IMR-90 (cell line): ENCODE measurements at regions not wholly inside any gene's neighbourhood (a gene's known extent, or its start where the extent isn't known, plus 50 kb on each side); places are given as distances from the start of the nearest gene placed in this dataset.

Experiments
- FOS ChIP-seq: fragments of 150-350 bp; IDR thresholded peaks from 2 replicates; pipeline ENCODE4 v1.6.1; 2016; ENCODE audit warnings: low read depth, low read length
- MAFK ChIP-seq: IDR thresholded peaks from 2 replicates; pipeline ENCODE4 v1.6.1; 2012; ENCODE audit warnings: low read depth, low read length, improper control_type of control experiment
- MAZ ChIP-seq: IDR thresholded peaks from 2 replicates; pipeline ENCODE4 v1.6.1; 2012; ENCODE audit warnings: low read depth, mild to moderate bottlenecking, low read length, improper control_type of control experiment, moderate library complexity, borderline replicate concordance
- POLR2A ChIP-seq: IDR thresholded peaks from 2 replicates; pipeline ENCODE4 v1.6.1; 2012; ENCODE audit warnings: mild to moderate bottlenecking, low read depth, low read length
- RAD21 ChIP-seq: IDR thresholded peaks from 2 replicates; pipeline ENCODE4 v1.6.1; 2012; ENCODE audit warnings: low read length, improper control_type of control experiment
- RCOR1 ChIP-seq: IDR thresholded peaks from 2 replicates; pipeline ENCODE4 v1.6.1; 2012; ENCODE audit warnings: mild to moderate bottlenecking, low read length, improper control_type of control experiment; ENCODE audit not compliant: insufficient replicate concordance
- RFX5 ChIP-seq: IDR thresholded peaks from 2 replicates; pipeline ENCODE4 v1.8.0; 2012; ENCODE audit warnings: low read depth, mild to moderate bottlenecking, low read length, moderate library complexity
- SMC3 ChIP-seq: fragments of 150-350 bp; IDR thresholded peaks from 2 replicates; pipeline ENCODE4 v1.6.1; 2016; ENCODE audit warnings: low read depth, mild to moderate bottlenecking, antibody characterized with exemption, low read length, moderate library complexity
- TF ChIP-seq, protein P1 (sequence below): conservative IDR thresholded peaks from 2 replicates; pipeline ENCODE4 v1.5.1; 2012; ENCODE audit warnings: mild to moderate bottlenecking, low read depth, low read length, improper control_type of control experiment
- TF ChIP-seq, protein P2 (sequence below): fragments of 150-350 bp; IDR thresholded peaks from 2 replicates; pipeline ENCODE4 v1.6.1; 2016; ENCODE audit warnings: low read depth, mild to moderate bottlenecking, low read length, moderate library complexity, borderline replicate concordance
- TF ChIP-seq, protein P3 (sequence below): fragments of 150-350 bp; IDR thresholded peaks from 2 replicates; pipeline ENCODE4 v1.6.1; 2017; ENCODE audit warnings: mild to moderate bottlenecking, antibody characterized with exemption, low read length, low read depth

DNA sequence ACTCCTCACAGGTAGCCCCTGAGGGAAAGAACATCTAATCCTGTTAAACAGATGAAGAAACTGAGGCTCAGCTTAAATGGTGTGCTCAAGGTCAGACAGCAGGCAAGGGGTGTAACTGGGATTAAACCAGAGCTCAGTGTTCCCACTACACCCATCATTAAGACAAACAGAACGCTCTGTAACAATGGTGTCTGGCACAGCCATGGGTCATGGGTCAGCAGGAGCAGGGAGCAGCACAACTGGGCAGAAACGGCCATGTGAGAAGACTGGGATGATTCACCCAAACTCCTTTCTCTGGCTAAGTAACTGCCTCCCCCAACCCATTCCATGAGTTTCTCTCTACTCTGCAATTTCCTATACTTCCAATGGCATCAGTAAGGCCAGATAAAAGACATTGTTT is 85.5 kb upstream of the PDE1C start:
- TF ChIP-seq MAFK (no peak), SMC3 (no peak), MAZ (no peak), POLR2A (no peak), RFX5 (no peak), RCOR1 (no peak), RAD21 (no peak), FOS (no peak)
- TF ChIP-seq, protein P1, sequence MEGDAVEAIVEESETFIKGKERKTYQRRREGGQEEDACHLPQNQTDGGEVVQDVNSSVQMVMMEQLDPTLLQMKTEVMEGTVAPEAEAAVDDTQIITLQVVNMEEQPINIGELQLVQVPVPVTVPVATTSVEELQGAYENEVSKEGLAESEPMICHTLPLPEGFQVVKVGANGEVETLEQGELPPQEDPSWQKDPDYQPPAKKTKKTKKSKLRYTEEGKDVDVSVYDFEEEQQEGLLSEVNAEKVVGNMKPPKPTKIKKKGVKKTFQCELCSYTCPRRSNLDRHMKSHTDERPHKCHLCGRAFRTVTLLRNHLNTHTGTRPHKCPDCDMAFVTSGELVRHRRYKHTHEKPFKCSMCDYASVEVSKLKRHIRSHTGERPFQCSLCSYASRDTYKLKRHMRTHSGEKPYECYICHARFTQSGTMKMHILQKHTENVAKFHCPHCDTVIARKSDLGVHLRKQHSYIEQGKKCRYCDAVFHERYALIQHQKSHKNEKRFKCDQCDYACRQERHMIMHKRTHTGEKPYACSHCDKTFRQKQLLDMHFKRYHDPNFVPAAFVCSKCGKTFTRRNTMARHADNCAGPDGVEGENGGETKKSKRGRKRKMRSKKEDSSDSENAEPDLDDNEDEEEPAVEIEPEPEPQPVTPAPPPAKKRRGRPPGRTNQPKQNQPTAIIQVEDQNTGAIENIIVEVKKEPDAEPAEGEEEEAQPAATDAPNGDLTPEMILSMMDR = no peak
- TF ChIP-seq, protein P2, sequence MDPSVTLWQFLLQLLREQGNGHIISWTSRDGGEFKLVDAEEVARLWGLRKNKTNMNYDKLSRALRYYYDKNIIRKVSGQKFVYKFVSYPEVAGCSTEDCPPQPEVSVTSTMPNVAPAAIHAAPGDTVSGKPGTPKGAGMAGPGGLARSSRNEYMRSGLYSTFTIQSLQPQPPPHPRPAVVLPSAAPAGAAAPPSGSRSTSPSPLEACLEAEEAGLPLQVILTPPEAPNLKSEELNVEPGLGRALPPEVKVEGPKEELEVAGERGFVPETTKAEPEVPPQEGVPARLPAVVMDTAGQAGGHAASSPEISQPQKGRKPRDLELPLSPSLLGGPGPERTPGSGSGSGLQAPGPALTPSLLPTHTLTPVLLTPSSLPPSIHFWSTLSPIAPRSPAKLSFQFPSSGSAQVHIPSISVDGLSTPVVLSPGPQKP = no peak
- TF ChIP-seq, protein P3, sequence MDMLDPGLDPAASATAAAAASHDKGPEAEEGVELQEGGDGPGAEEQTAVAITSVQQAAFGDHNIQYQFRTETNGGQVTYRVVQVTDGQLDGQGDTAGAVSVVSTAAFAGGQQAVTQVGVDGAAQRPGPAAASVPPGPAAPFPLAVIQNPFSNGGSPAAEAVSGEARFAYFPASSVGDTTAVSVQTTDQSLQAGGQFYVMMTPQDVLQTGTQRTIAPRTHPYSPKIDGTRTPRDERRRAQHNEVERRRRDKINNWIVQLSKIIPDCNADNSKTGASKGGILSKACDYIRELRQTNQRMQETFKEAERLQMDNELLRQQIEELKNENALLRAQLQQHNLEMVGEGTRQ = no peak
